ENCODE measurements at regions not wholly inside any gene's neighbourhood (a gene's known extent, or its start where the extent isn't known, plus 50 kb on each side); places are given as distances from the start of the nearest gene placed in this dataset.

DNA sequence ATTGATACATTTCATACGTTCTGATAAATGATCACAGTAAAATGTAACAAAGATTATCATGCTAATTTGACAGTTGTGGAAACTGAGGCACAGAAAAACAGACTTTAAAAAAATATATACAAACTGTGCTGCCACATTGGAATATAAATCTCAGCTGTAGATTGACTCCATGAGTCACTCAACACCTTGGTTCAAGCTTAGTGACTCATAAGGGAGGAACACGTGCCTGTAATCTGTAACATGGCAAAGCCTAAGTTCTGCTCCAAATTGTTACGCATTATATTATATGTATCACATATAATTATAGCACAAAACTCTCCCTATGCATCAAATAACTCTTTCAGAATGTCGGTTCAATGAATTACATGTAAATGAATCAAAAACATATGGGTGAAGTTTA lies 1047.5 kb downstream of the GATA3 start:
- TF ChIP-seq POLR2A (IDR thresholded peaks at IDR 0.05) (no peak), CTCF (IDR thresholded peaks at IDR 0.05) (no peak)
